Smooth muscle cell (in vitro differentiated cells): ENCODE measurements at regions not wholly inside any gene's neighbourhood (a gene's known extent, or its start where the extent isn't known, plus 50 kb on each side); places are given as distances from the start of the nearest gene placed in this dataset.

ENCODE experiments used
- DNase-seq: peaks from one replicate; lab custom pipeline; 2025; ENCODE audit not compliant: unreplicated experiment; lab: John Stamatoyannopoulos, UW
- H2AFZ ChIP-seq: fragments of 200-600 bp; sonication (generic); 2 replicates; pipeline ENCODE4 v1.6.0; 2016; ENCODE audit warnings: antibody characterized with exemption, low read depth, mild to moderate bottlenecking
- H3F3A ChIP-seq: fragments of 200-600 bp; sonication (generic); 2 replicates; pipeline ENCODE4 v1.6.0; 2017; ENCODE audit warnings: antibody characterized with exemption, low read depth
- H3K27ac ChIP-seq: fragments of 200-600 bp; sonication (generic); 2 replicates; pipeline ENCODE4 v1.5.1; 2016; ENCODE audit warnings: low read depth, mild to moderate bottlenecking
- H3K27me3 ChIP-seq: fragments of 200-600 bp; sonication (generic); 2 replicates; pipeline ENCODE4 v1.6.1; 2016; ENCODE audit warnings: low read depth, mild to moderate bottlenecking
- H3K36me3 ChIP-seq: fragments of 200-600 bp; sonication (generic); 2 replicates; pipeline ENCODE4 v1.5.1; 2016; ENCODE audit warnings: low read depth
- H3K4me1 ChIP-seq: fragments of 200-600 bp; sonication (generic); 2 replicates; pipeline ENCODE4 v1.5.1; 2016; ENCODE audit warnings: low read depth
- H3K4me2 ChIP-seq: fragments of 200-600 bp; sonication (generic); 2 replicates; pipeline ENCODE4 v1.6.0; 2016; ENCODE audit warnings: mild to moderate bottlenecking
- H3K4me3 ChIP-seq: fragments of 200-600 bp; sonication (generic); 2 replicates; pipeline ENCODE4 v1.5.1; 2016; ENCODE audit warnings: mild to moderate bottlenecking
- H3K79me2 ChIP-seq: fragments of 200-600 bp; sonication (generic); 2 replicates; pipeline ENCODE4 v1.6.0; 2016; ENCODE audit warnings: low read depth, mild to moderate bottlenecking
- H3K9ac ChIP-seq: fragments of 200-600 bp; sonication (generic); 2 replicates; pipeline ENCODE4 v1.6.0; 2016; ENCODE audit warnings: low read depth
- H3K9me3 ChIP-seq: fragments of 200-600 bp; sonication (generic); replicated peaks from 2 replicates; pipeline ENCODE4 v1.5.1; 2016; ENCODE audit warnings: low read depth
- H4K20me1 ChIP-seq: fragments of 200-600 bp; sonication (generic); 2 replicates; pipeline ENCODE4 v1.6.0; 2016; ENCODE audit warnings: low read depth
- CTCF ChIP-seq: fragments of 200-600 bp; sonication (generic); IDR thresholded peaks from 2 replicates; pipeline ENCODE4 v1.5.1; 2017; ENCODE audit warnings: borderline replicate concordance, mild to moderate bottlenecking, antibody characterized with exemption; ENCODE audit not compliant: insufficient read depth, poor library complexity, severe bottlenecking
- WGBS: methylation state at CpG from one replicate; pipeline ENCODE4 v1.1.7; 2016; ENCODE audit warnings: low lambda C conversion rate; 5-methylcytosine and 5-hydroxymethylcytosine counted together

DNA sequence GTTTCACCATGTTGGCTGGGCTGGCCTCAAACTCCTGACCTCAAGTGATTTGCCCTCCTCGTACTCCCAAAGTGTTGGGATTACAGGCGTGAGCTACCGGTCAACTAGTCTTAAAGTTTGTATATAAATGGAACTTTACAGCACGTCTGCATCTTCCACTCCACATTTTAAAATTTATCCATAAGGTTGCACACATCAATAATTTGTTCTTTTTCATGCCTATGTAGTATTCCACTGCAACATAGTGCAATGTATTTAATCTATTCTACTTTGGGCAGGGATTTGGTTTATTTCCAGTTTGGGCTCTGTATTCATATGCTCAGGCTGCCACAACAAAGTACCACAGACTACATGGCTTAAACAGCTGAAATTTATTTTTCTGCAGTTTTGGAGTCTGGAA, 90.0 kb downstream of the NPTX2 start:
- Histone ChIP-seq H3K27ac (no peak overlapping the region), H3K9me3 (no peaks in the 10 kb centered on the region), H3F3A (no peaks in the 10 kb centered on the region), H3K27me3 (peaks cover 5% of the 10 kb centered on the region), H3K4me3 (no peak overlapping the region), H2AFZ (no peak overlapping the region), H3K79me2 (no peaks in the 10 kb centered on the region), H3K4me2 (no peak overlapping the region), H3K9ac (no peak overlapping the region), H3K36me3 (no peaks in the 10 kb centered on the region), H3K4me1 (no peaks in the 10 kb centered on the region), H4K20me1 (no peaks in the 10 kb centered on the region)
- WGBS, result 76% methylated on average over 4 of the region's 4 CpGs
- TF ChIP-seq CTCF, result no peak
- no peak for DNase-seq

GRCh38 chr7:98711945-98712344, 94.9 kb downstream of the NPTX2 start:
- no peak for DNase-seq
- Histone ChIP-seq H3K9ac (no peak overlapping the region), H3K79me2 (no peaks in the 10 kb centered on the region), H3F3A (no peaks in the 10 kb centered on the region), H3K9me3 (no peaks in the 10 kb centered on the region), H3K27me3 (peaks cover 5% of the 10 kb centered on the region), H4K20me1 (no peaks in the 10 kb centered on the region), H3K36me3 (no peaks in the 10 kb centered on the region), H3K4me1 (no peaks in the 10 kb centered on the region), H3K4me2 (no peak overlapping the region), H3K4me3 (no peak overlapping the region), H3K27ac (no peak overlapping the region), H2AFZ (no peak overlapping the region)
- WGBS, result 88% methylated on average over 10 of the region's 10 CpGs
- no peak for TF ChIP-seq CTCF

GRCh38 chr7:98713165-98713810, 96.2 kb downstream of the NPTX2 start:
- Histone ChIP-seq H3K9ac (no peak overlapping the region), H3K4me1 (no peaks in the 10 kb centered on the region), H3K27me3 (peaks cover 5% of the 10 kb centered on the region), H4K20me1 (no peaks in the 10 kb centered on the region), H3K4me3 (no peak overlapping the region), H3K9me3 (no peaks in the 10 kb centered on the region), H3K4me2 (no peak overlapping the region), H3K27ac (no peak overlapping the region), H3F3A (no peaks in the 10 kb centered on the region), H2AFZ (no peak overlapping the region), H3K36me3 (no peaks in the 10 kb centered on the region), H3K79me2 (no peaks in the 10 kb centered on the region)
- no peak for DNase-seq
- WGBS, result 80% methylated on average over 6 of the region's 6 CpGs
- no peak for TF ChIP-seq CTCF

DNA sequence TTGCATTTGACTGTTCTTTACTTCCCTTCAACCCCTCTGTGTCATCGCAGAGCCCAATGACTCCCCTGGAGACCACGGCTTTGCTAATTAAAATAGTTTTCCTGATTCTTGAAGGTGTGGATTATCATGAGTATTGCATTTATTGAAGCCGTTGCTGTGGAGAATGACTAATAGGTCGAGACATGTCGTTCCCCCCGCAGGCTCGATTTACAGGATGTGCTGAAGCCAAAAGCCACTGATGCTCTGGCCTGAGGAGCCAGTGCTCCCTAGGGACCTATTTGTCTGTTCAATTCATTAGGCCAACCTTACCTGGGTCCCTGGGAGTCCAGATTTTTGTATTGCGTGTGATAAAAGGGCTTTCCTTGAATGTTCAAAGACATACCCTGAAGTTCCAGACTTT, 102.3 kb downstream of the NPTX2 start:
- H3K9me3 ChIP-seq, result no peaks in the 10 kb centered on the region
- H3K36me3 ChIP-seq, result no peaks in the 10 kb centered on the region
- H4K20me1 ChIP-seq, result no peaks in the 10 kb centered on the region
- no peaks in the 10 kb centered on the region for H3K4me1 ChIP-seq
- no peak for DNase-seq
- no peak for TF ChIP-seq CTCF
- no peak overlapping the region for H3K4me2 ChIP-seq
- H3K79me2 ChIP-seq, result no peaks in the 10 kb centered on the region
- WGBS, result 70% methylated on average over 8 of the region's 8 CpGs
- H3K9ac ChIP-seq, result no peak overlapping the region
- H3K27ac ChIP-seq, result no peak overlapping the region
- H2AFZ ChIP-seq, result no peak overlapping the region
- H3K27me3 ChIP-seq, result no peaks in the 10 kb centered on the region
- no peaks in the 10 kb centered on the region for H3F3A ChIP-seq
- H3K4me3 ChIP-seq, result no peak overlapping the region
